ENCODE measurements at regions not wholly inside any gene's neighbourhood (a gene's known extent, or its start where the extent isn't known, plus 50 kb on each side); places are given as distances from the start of the nearest gene placed in this dataset.

GRCh38 chr1:82565146-82565545 lies 764.4 kb downstream of the ADGRL2 start:
- TF ChIP-seq CTCF (conservative IDR thresholded peaks at IDR 0.05; ENCODE audit: low read depth) = 0 out of 2 replicates have a peak, but pooled peaks have one; percentile 30
- ChIA-PET CTCF (interaction anchor here (0.5 to 1.3 kb wide), 5 partner anchors 12 to 1381 kb away, joined by 3 to 4 read pairs (median 3); no protein-coding TSS in a partner anchor), POLR2A (ENCODE audit: low non-redundant PET) (no interaction called here)
- H3K27ac ChIP-seq = no peak overlapping the region
- peak; percentile 59 for DNase-seq (ENCODE audit: low spot score)

GRCh38 chr1:82564333-82564732 lies 763.6 kb downstream of the ADGRL2 start:
- ChIA-PET CTCF (interaction anchor here (1.3 kb wide), 1 partner anchor 688 kb away, joined by 3 read pairs; no protein-coding TSS in a partner anchor), POLR2A (ENCODE audit: low non-redundant PET) (no interaction called here)
- no peak overlapping the region for H3K27ac ChIP-seq
- no peak for TF ChIP-seq CTCF (conservative IDR thresholded peaks at IDR 0.05; ENCODE audit: low read depth)
- DNase-seq (ENCODE audit: low spot score) = no peak

GRCh38 chr1:82562448-82562847 lies 761.7 kb downstream of the ADGRL2 start:
- no peak for DNase-seq (ENCODE audit: low spot score)
- ChIA-PET POLR2A (ENCODE audit: low non-redundant PET) (no interaction called here), CTCF (no interaction called here)
- no peak overlapping the region for H3K27ac ChIP-seq
- no peak for TF ChIP-seq CTCF (conservative IDR thresholded peaks at IDR 0.05; ENCODE audit: low read depth)

GRCh38 chr1:82560566-82560965 lies 759.8 kb downstream of the ADGRL2 start:
- POLR2A ChIA-PET (ENCODE audit: low non-redundant PET) = no interaction called here
- TF ChIP-seq CTCF (conservative IDR thresholded peaks at IDR 0.05; ENCODE audit: low read depth) = no peak
- CTCF ChIA-PET = no interaction called here

GRCh38 chr1:82555501-82555900 lies 754.8 kb downstream of the ADGRL2 start:
- no peak for DNase-seq (ENCODE audit: low spot score)
- POLR2A ChIA-PET (ENCODE audit: low non-redundant PET) = no interaction called here

More at GRCh38 chr1:82560566-82560965, 759.8 kb downstream of the ADGRL2 start:
- DNase-seq (ENCODE audit: low spot score) = no peak
- no peak overlapping the region for H3K27ac ChIP-seq

GRCh38 chr1:82549841-82550240 lies 749.1 kb downstream of the ADGRL2 start:
- DNase-seq (ENCODE audit: low spot score) = no peak
- CTCF ChIA-PET = no interaction called here

More at GRCh38 chr1:82555501-82555900, 754.8 kb downstream of the ADGRL2 start:
- no peak overlapping the region for H3K27ac ChIP-seq
- no peak for TF ChIP-seq CTCF (conservative IDR thresholded peaks at IDR 0.05; ENCODE audit: low read depth)
- CTCF ChIA-PET = interaction anchor here (0.7 kb wide), 1 partner anchor 20 kb away, joined by 3 read pairs; no protein-coding TSS in a partner anchor

More at GRCh38 chr1:82549841-82550240, 749.1 kb downstream of the ADGRL2 start:
- TF ChIP-seq CTCF (conservative IDR thresholded peaks at IDR 0.05; ENCODE audit: low read depth) = no peak
- H3K27ac ChIP-seq = no peak overlapping the region
- POLR2A ChIA-PET (ENCODE audit: low non-redundant PET) = no interaction called here
